ENCODE measurements at regions not wholly inside any gene's neighbourhood (a gene's known extent, or its start where the extent isn't known, plus 50 kb on each side); places are given as distances from the start of the nearest gene placed in this dataset.

- H3K4me3 ChIP-seq (ENCODE audit: control insufficient read depth, low read depth, low read length) = no peak overlapping the region
- DNase-seq (ENCODE audit: low read depth) = no peak
- TF ChIP-seq CTCF (IDR thresholded peaks at IDR 0.05; ENCODE audit: control insufficient read depth, insufficient read depth, low read depth, low read length, missing control alignments) = no peak
Measured at GRCh38 chr6:99802396-99803031, 191.5 kb downstream of the MCHR2 start.

- no peak overlapping the region for H3K4me3 ChIP-seq (ENCODE audit: control insufficient read depth, low read depth, low read length)
- no peak for DNase-seq (ENCODE audit: low read depth)
- TF ChIP-seq CTCF (IDR thresholded peaks at IDR 0.05; ENCODE audit: control insufficient read depth, insufficient read depth, low read depth, low read length, missing control alignments) = no peak
Measured at GRCh38 chr6:99808992-99809391, 185.0 kb downstream of the MCHR2 start.

- H3K4me3 ChIP-seq (ENCODE audit: control insufficient read depth, low read depth, low read length) = no peak overlapping the region
- no peak for DNase-seq (ENCODE audit: low read depth)
- no peak for TF ChIP-seq CTCF (IDR thresholded peaks at IDR 0.05; ENCODE audit: control insufficient read depth, insufficient read depth, low read depth, low read length, missing control alignments)
Measured at GRCh38 chr6:99810295-99810694, 183.7 kb downstream of the MCHR2 start.

- H3K4me3 ChIP-seq (ENCODE audit: control insufficient read depth, low read depth, low read length) = no peak overlapping the region
- no peak for DNase-seq (ENCODE audit: low read depth)
- no peak for TF ChIP-seq CTCF (IDR thresholded peaks at IDR 0.05; ENCODE audit: control insufficient read depth, insufficient read depth, low read depth, low read length, missing control alignments)
Measured at GRCh38 chr6:99810942-99811620, 182.9 kb downstream of the MCHR2 start.

- no peak overlapping the region for H3K4me3 ChIP-seq (ENCODE audit: control insufficient read depth, low read depth, low read length)
- no peak for DNase-seq (ENCODE audit: low read depth)
- TF ChIP-seq CTCF (IDR thresholded peaks at IDR 0.05; ENCODE audit: control insufficient read depth, insufficient read depth, low read depth, low read length, missing control alignments) = no peak
Measured at GRCh38 chr6:99811636-99812035, 182.4 kb downstream of the MCHR2 start.

- H3K4me3 ChIP-seq (ENCODE audit: control insufficient read depth, low read depth, low read length) = no peak overlapping the region
- no peak for DNase-seq (ENCODE audit: low read depth)
- no peak for TF ChIP-seq CTCF (IDR thresholded peaks at IDR 0.05; ENCODE audit: control insufficient read depth, insufficient read depth, low read depth, low read length, missing control alignments)
Measured at GRCh38 chr6:99813565-99813964, 180.5 kb downstream of the MCHR2 start.
